ENCODE measurements at regions not wholly inside any gene's neighbourhood (a gene's known extent, or its start where the extent isn't known, plus 50 kb on each side); places are given as distances from the start of the nearest gene placed in this dataset.

- DNase-seq (ENCODE audit: low read depth, low spot score), result no peak
- TF ChIP-seq CTCF (IDR thresholded peaks at IDR 0.05; ENCODE audit: low read depth, low read length), result no peak
- no peak overlapping the region for H3K4me3 ChIP-seq (ENCODE audit: low read depth, low read length)
- in situ Hi-C loops (cut with HindIII; ENCODE audit: low sequenced_read_pairs), result no loop called here
Observed at GRCh38 chr5:173826086-173826427, 62.1 kb upstream of the CPEB4 start.

GRCh38 chr5:173826428-173827350 is 61.5 kb upstream of the CPEB4 start:
- TF ChIP-seq CTCF (IDR thresholded peaks at IDR 0.05; ENCODE audit: low read depth, low read length), result no peak
- no peak overlapping the region for H3K4me3 ChIP-seq (ENCODE audit: low read depth, low read length)
- in situ Hi-C loops (cut with HindIII; ENCODE audit: low sequenced_read_pairs), result no loop called here
- no peak for DNase-seq (ENCODE audit: low read depth, low spot score)

GRCh38 chr5:173828952-173829351 is 59.2 kb upstream of the CPEB4 start:
- DNase-seq (ENCODE audit: low read depth, low spot score), result no peak
- in situ Hi-C loops (cut with HindIII; ENCODE audit: low sequenced_read_pairs), result no loop called here
- TF ChIP-seq CTCF (IDR thresholded peaks at IDR 0.05; ENCODE audit: low read depth, low read length), result no peak
- no peak overlapping the region for H3K4me3 ChIP-seq (ENCODE audit: low read depth, low read length)

GRCh38 chr5:173829826-173830225 is 58.3 kb upstream of the CPEB4 start:
- in situ Hi-C loops (cut with HindIII; ENCODE audit: low sequenced_read_pairs), result no loop called here
- peak; percentile 37 for DNase-seq (ENCODE audit: low read depth, low spot score)
- TF ChIP-seq CTCF (IDR thresholded peaks at IDR 0.05; ENCODE audit: low read depth, low read length), result no peak
- H3K4me3 ChIP-seq (ENCODE audit: low read depth, low read length), result no peak overlapping the region

GRCh38 chr5:173830421-173830820 is 57.7 kb upstream of the CPEB4 start:
- no peak overlapping the region for H3K4me3 ChIP-seq (ENCODE audit: low read depth, low read length)
- no peak for TF ChIP-seq CTCF (IDR thresholded peaks at IDR 0.05; ENCODE audit: low read depth, low read length)
- in situ Hi-C loops (cut with HindIII; ENCODE audit: low sequenced_read_pairs), result no loop called here
- DNase-seq (ENCODE audit: low read depth, low spot score), result no peak

GRCh38 chr5:173831196-173831914 is 56.8 kb upstream of the CPEB4 start:
- no peak overlapping the region for H3K4me3 ChIP-seq (ENCODE audit: low read depth, low read length)
- TF ChIP-seq CTCF (IDR thresholded peaks at IDR 0.05; ENCODE audit: low read depth, low read length), result no peak
- DNase-seq (ENCODE audit: low read depth, low spot score), result no peak
- in situ Hi-C loops (cut with HindIII; ENCODE audit: low sequenced_read_pairs), result no loop called here

Measured in astrocyte of the spinal cord (primary cell).